Activated T-cell treated with anti-CD3 and anti-CD28 coated beads, Interleukin-2, amount 50 U/mL, for 24 hours (primary cell): ENCODE measurements at regions not wholly inside any gene's neighbourhood (a gene's known extent, or its start where the extent isn't known, plus 50 kb on each side); places are given as distances from the start of the nearest gene placed in this dataset.
"Not testable (repeated sequence)": the region's sequence is repeated elsewhere in the genome, so short reads cannot be mapped to it uniquely, and the experiment has no call there.

ENCODE experiments used
- DNase-seq: peaks from one replicate; pipeline ENCODE4 v3.0.0-alpha.2; 2020
- H3K27ac Mint-ChIP-seq: 2 replicates; pipeline ENCODE4 v1.8.0; 2020; ENCODE audit warnings: mild to moderate bottlenecking, mixed read lengths
- H3K27me3 Mint-ChIP-seq: 2 replicates; pipeline ENCODE4 v1.8.0; 2020; ENCODE audit warnings: mixed read lengths
- H3K36me3 Mint-ChIP-seq: 2 replicates; pipeline ENCODE4 v1.8.0; 2020; ENCODE audit warnings: low read depth, mixed read lengths
- H3K4me1 Mint-ChIP-seq: 2 replicates; pipeline ENCODE4 v1.8.0; 2020; ENCODE audit warnings: low read depth, mixed read lengths
- H3K4me3 Mint-ChIP-seq: 2 replicates; pipeline ENCODE4 v1.8.0; 2020; ENCODE audit warnings: mild to moderate bottlenecking, moderate library complexity, mixed read lengths
- H3K9me3 Mint-ChIP-seq: 2 replicates; pipeline ENCODE4 v1.8.0; 2020; ENCODE audit warnings: mixed read lengths

DNA sequence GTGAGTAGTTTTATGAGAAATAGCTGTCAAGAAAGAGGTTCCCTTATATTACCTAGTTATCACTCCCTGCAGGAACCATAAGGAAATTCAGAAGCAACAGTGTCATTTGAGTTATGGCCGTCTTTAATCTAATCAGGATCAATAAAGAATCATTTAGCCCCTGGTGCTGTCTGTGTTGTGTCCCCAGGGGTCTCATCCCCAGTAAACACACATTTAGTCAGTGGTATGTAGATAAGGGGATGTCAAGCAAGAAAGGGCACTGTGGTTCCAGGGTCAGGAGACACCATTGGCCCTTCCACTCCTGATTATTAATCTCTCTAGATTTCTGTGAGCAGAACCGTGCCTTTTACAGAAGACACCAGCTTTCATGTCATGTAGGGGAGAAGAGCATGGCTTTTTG is 158.0 kb upstream of the SEMA6A start:
- Mint-ChIP-seq H3K4me1 (no peaks in the 10 kb centered on the region), H3K27ac (no peak overlapping the region), H3K27me3 (no peaks in the 10 kb centered on the region), H3K36me3 (no peaks in the 10 kb centered on the region), H3K4me3 (no peak overlapping the region), H3K9me3 (no peaks in the 10 kb centered on the region)
- no peak for DNase-seq

DNA sequence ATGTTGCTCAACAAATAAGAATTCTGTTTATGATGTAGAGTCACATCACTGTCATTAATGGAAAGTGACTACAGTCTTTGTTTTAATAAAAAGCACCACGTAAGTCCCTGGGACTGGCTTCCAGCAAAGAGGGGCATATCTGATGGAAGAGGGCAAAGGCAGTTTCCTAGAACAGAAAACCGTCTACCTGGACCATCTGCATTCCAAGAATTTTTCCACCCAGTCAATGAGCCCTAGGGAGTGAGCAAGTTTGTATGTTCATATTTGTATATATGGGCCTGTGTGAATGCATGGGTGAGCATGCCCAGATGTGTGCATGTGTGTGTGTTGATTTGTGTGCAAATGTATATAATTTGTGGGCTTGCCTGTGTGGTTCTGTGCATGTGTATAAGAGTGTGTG is 156.8 kb upstream of the SEMA6A start:
- DNase-seq, result no peak
- no peaks in the 10 kb centered on the region for H3K36me3 Mint-ChIP-seq
- no peak overlapping the region for H3K4me3 Mint-ChIP-seq
- H3K9me3 Mint-ChIP-seq, result no peaks in the 10 kb centered on the region
- H3K27ac Mint-ChIP-seq, result no peak overlapping the region
- H3K4me1 Mint-ChIP-seq, result no peaks in the 10 kb centered on the region
- H3K27me3 Mint-ChIP-seq, result no peaks in the 10 kb centered on the region

DNA sequence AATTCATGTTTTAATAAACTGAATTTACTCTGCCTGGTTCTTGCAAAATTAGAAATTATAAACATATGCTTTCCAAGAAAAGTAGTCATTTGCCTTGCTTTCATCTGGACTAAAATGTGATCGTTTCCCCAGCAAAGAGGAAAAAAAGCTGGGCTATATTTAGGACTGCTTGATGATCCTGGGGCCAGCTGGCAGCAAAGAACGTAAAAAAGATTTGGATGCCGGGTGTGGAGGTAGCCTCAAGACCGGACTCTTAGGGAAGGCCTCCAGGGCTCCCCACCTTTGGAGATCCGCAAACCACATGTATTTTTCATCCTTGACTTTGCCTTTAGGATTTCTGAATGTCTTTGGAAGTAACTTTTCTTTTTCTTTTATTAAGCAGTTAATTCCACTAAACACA is 156.1 kb upstream of the SEMA6A start:
- Mint-ChIP-seq H3K4me3 (no peak overlapping the region), H3K27ac (no peak overlapping the region), H3K27me3 (no peaks in the 10 kb centered on the region), H3K36me3 (no peaks in the 10 kb centered on the region), H3K9me3 (no peaks in the 10 kb centered on the region), H3K4me1 (no peaks in the 10 kb centered on the region)
- no peak for DNase-seq

- no peak overlapping the region for H3K4me3 Mint-ChIP-seq
- no peak for DNase-seq
- no peaks in the 10 kb centered on the region for H3K9me3 Mint-ChIP-seq
- no peak overlapping the region for H3K27ac Mint-ChIP-seq
- no peaks in the 10 kb centered on the region for H3K27me3 Mint-ChIP-seq
- no peaks in the 10 kb centered on the region for H3K36me3 Mint-ChIP-seq
- H3K4me1 Mint-ChIP-seq, result no peaks in the 10 kb centered on the region
These were observed 155.6 kb upstream of the SEMA6A start for GRCh38 chr5:116730185-116730584.

GRCh38 chr5:116727248-116727647 is 152.6 kb upstream of the SEMA6A start:
- no peaks in the 10 kb centered on the region for H3K9me3 Mint-ChIP-seq

GRCh38 chr5:116726180-116726579 is 151.6 kb upstream of the SEMA6A start:
- H3K4me1 Mint-ChIP-seq, H3K36me3 Mint-ChIP-seq, DNase-seq, H3K4me3 Mint-ChIP-seq, H3K27me3 Mint-ChIP-seq, H3K27ac Mint-ChIP-seq, H3K9me3 Mint-ChIP-seq: not testable (repeated sequence)

More at GRCh38 chr5:116727248-116727647, 152.6 kb upstream of the SEMA6A start:
- Mint-ChIP-seq H3K27me3 (no peaks in the 10 kb centered on the region), H3K4me1 (no peaks in the 10 kb centered on the region), H3K4me3 (no peak overlapping the region), H3K36me3 (no peaks in the 10 kb centered on the region), H3K27ac (no peak overlapping the region)
- DNase-seq, result no peak

GRCh38 chr5:116724971-116725370 is 150.3 kb upstream of the SEMA6A start:
- Mint-ChIP-seq H3K9me3 (no peaks in the 10 kb centered on the region), H3K27ac (no peak overlapping the region), H3K4me1 (no peaks in the 10 kb centered on the region), H3K4me3 (no peak overlapping the region), H3K27me3 (peaks cover 2% of the 10 kb centered on the region), H3K36me3 (no peaks in the 10 kb centered on the region)
- DNase-seq, result no peak

DNA sequence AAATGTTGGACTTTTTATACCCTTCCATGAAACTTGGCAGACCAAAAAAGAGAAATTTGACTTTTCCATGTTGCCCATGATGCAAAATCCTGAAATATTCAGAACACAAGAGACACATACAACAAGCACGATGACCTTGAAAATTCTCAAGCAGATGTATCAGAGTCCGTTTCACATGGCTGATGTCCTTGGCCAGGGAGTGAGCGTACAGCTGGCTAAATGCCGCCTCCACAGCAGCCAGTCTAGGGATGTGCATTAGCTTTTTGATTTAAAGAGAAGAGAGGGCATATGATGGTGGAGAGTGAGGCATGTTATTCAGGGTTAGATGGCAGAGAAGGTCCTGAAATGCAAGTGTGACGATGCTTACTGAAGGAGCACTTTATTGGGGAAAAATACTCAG is 148.0 kb upstream of the SEMA6A start:
- Mint-ChIP-seq H3K36me3 (no peaks in the 10 kb centered on the region), H3K27me3 (peaks cover 2% of the 10 kb centered on the region), H3K9me3 (no peaks in the 10 kb centered on the region), H3K4me1 (no peaks in the 10 kb centered on the region), H3K4me3 (no peak overlapping the region), H3K27ac (no peak overlapping the region)
- DNase-seq, result no peak

- Mint-ChIP-seq H3K27ac (no peak overlapping the region), H3K4me1 (no peaks in the 10 kb centered on the region), H3K36me3 (no peaks in the 10 kb centered on the region), H3K9me3 (no peaks in the 10 kb centered on the region), H3K27me3 (peaks cover 2% of the 10 kb centered on the region), H3K4me3 (no peak overlapping the region)
- DNase-seq, result no peak
These were observed 144.5 kb upstream of the SEMA6A start for GRCh38 chr5:116719106-116719505.

DNA sequence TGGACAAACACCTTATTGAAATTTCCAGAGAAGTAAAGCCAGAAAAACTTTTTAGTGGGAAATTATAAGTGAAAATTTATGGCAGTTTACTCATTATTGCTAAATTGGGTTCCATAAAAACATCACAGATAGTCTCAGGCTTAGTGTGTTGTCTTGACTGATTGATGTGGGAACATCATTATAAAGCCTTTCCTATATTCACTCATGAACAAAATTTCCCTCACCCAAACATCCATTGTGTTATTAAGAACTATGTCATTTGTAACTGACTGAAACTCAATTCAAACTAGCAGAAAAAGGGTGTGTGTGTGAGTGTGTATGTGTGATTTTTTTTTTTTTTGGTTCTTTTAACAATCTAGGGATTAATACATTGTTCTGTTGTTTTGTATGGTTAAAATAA is 143.7 kb upstream of the SEMA6A start:
- Mint-ChIP-seq H3K4me3 (no peak overlapping the region), H3K9me3 (no peaks in the 10 kb centered on the region), H3K4me1 (no peaks in the 10 kb centered on the region), H3K27me3 (peaks cover 2% of the 10 kb centered on the region), H3K27ac (no peak overlapping the region), H3K36me3 (no peaks in the 10 kb centered on the region)
- DNase-seq, result no peak

DNA sequence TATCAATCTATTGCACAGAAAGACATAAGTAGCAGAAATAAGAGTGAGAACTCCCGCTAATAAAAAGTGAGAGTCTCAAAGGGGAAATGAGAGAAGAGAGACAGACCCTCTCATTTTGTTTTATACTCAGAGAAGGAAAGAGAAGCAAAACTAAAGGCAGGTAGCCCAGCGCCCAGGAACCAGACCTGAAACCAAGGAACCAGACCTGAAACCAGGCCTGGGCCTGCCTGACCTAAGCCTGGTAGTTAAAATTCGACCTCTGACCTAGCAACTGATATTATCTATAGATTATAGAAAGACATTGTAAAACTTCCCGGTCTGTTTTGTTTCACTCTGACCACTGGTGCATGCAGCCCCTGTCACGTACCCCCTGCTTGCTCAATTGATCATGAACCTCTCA is 134.5 kb upstream of the SEMA6A start:
- H3K27ac Mint-ChIP-seq, result no peak overlapping the region
- H3K4me3 Mint-ChIP-seq, result no peak overlapping the region
- no peaks in the 10 kb centered on the region for H3K9me3 Mint-ChIP-seq
- H3K36me3 Mint-ChIP-seq, result no peaks in the 10 kb centered on the region
- H3K4me1 Mint-ChIP-seq, result no peaks in the 10 kb centered on the region
- DNase-seq, result no peak
- H3K27me3 Mint-ChIP-seq, result no peaks in the 10 kb centered on the region

GRCh38 chr5:116705121-116705519 is 130.5 kb upstream of the SEMA6A start:
- H3K4me3 Mint-ChIP-seq, H3K36me3 Mint-ChIP-seq, H3K27me3 Mint-ChIP-seq, H3K27ac Mint-ChIP-seq, H3K9me3 Mint-ChIP-seq, DNase-seq, H3K4me1 Mint-ChIP-seq: not testable (repeated sequence)

GRCh38 chr5:116703941-116704340 is 129.3 kb upstream of the SEMA6A start:
- DNase-seq, result no peak
- Mint-ChIP-seq H3K4me3 (no peak overlapping the region), H3K27ac (no peak overlapping the region), H3K4me1 (no peaks in the 10 kb centered on the region), H3K27me3 (no peaks in the 10 kb centered on the region), H3K9me3 (no peaks in the 10 kb centered on the region), H3K36me3 (no peaks in the 10 kb centered on the region)

DNA sequence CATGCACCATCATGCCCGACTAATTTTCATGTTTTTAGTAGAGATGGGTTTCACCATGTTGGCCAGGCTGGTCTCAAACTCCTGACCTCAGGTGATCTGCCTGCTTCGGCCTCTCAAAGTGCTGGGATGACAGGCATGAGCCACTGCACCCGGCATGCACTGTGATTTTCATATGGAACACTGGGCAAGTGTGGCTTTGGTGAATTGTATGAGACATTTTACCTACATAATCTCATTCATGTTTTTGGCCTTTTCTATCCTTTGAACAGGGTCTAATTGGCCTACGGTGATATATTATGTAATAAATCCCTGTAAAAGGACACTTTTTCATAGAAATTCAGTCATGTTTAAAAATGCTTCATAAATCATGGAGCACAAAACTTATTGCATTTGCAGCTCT is 128.7 kb upstream of the SEMA6A start:
- H3K4me1 Mint-ChIP-seq, result no peaks in the 10 kb centered on the region
- no peak for DNase-seq
- no peak overlapping the region for H3K4me3 Mint-ChIP-seq
- H3K27me3 Mint-ChIP-seq, result no peaks in the 10 kb centered on the region
- no peak overlapping the region for H3K27ac Mint-ChIP-seq
- H3K36me3 Mint-ChIP-seq, result no peaks in the 10 kb centered on the region
- no peaks in the 10 kb centered on the region for H3K9me3 Mint-ChIP-seq

DNA sequence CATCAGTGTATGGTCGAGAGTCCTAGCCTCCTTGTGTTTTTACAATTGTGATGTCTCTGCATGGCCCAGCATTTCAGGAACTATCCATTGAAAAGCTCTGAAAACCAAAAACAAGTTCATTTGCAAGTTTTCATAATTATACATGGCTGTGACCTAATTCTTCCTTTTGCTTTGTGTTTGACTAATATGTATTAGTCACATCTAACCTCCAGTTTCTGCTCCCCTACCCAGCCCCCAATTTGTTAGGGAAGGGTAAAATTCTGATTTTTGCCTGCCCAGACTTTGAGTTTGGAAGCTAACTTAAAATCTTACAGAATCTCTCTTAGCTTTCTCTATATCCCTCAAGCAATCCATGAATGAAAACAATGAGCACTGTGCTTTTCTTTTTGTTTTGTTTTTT is 128.2 kb upstream of the SEMA6A start:
- no peak for DNase-seq
- Mint-ChIP-seq H3K4me1 (no peaks in the 10 kb centered on the region), H3K27me3 (no peaks in the 10 kb centered on the region), H3K27ac (no peak overlapping the region), H3K36me3 (no peaks in the 10 kb centered on the region), H3K4me3 (no peak overlapping the region), H3K9me3 (no peaks in the 10 kb centered on the region)

- no peaks in the 10 kb centered on the region for H3K4me1 Mint-ChIP-seq
- no peaks in the 10 kb centered on the region for H3K36me3 Mint-ChIP-seq
- no peak for DNase-seq
- H3K27me3 Mint-ChIP-seq, result no peaks in the 10 kb centered on the region
- H3K27ac Mint-ChIP-seq, result no peak overlapping the region
- no peak overlapping the region for H3K4me3 Mint-ChIP-seq
- H3K9me3 Mint-ChIP-seq, result no peaks in the 10 kb centered on the region
These were observed 124.7 kb upstream of the SEMA6A start for GRCh38 chr5:116699332-116699731.
